Vagina (tissue), 2 donors: ENCODE measurements at regions not wholly inside any gene's neighbourhood (a gene's known extent, or its start where the extent isn't known, plus 50 kb on each side); places are given as distances from the start of the nearest gene placed in this dataset.

Experiments
- DNase-seq, 2 donors: peaks; one replicate each; pipeline ENCODE4 v3.0.0-alpha.2; 2017; ENCODE audit errors: extremely low spot score in 2 of 2
- H3K27ac ChIP-seq: fragments of 200-600 bp; sonication (generic); one replicate; pipeline ENCODE4 v1.5.1; 2019
- H3K27me3 ChIP-seq: fragments of 200-600 bp; sonication (generic); one replicate; pipeline ENCODE4 v1.5.1; 2019
- H3K36me3 ChIP-seq, 2 donors: fragments of 200-600 bp; sonication (generic); one replicate each; pipeline ENCODE4 v1.5.1; 2017 to 2019
- H3K4me1 ChIP-seq: fragments of 200-600 bp; sonication (generic); one replicate; pipeline ENCODE4 v1.5.1; 2019
- H3K4me3 ChIP-seq, 2 donors: fragments of 200-600 bp; sonication (generic); 1 replicate in 1 of 2; 2 replicates in 1 of 2; pipeline ENCODE4 v1.5.1; 2016 to 2019
- H3K9me3 ChIP-seq: fragments of 200-600 bp; sonication (generic); one replicate; pipeline ENCODE4 v1.5.1; 2019
- POLR2A ChIP-seq, 2 donors: fragments of 450-650 bp; IDR thresholded peaks; one replicate each; pipeline ENCODE4 v1.6.1; 2017; ENCODE audit warnings: antibody characterized with exemption in 2 of 2, mild to moderate bottlenecking in 2 of 2, moderate library complexity in 2 of 2
- POLR2AphosphoS5 ChIP-seq, 2 donors: sonication (generic); formaldehyde crosslinking; IDR thresholded peaks; one replicate each; pipeline ENCODE4 v1.9.0; 2017; ENCODE audit warnings: antibody characterized with exemption in 2 of 2, mild to moderate bottlenecking in 2 of 2, low read depth in 1 of 2; ENCODE audit not compliant: insufficient read depth in 1 of 2
- intact Hi-C: fragments of 100-400 bp; cut with DNase I; formaldehyde crosslinking; loops from one replicate; pipeline ENCODE4 v1.15.1; 2023
- TF ChIP-seq, protein P1 (sequence below), 3 experiments: fragments of 450-650 bp in 2 of 3; fragments of 200-600 bp in 1 of 3; sonication (generic) in 1 of 3; IDR thresholded peaks; one replicate each; pipeline ENCODE4 v1.5.1; 2017 to 2019; ENCODE audit warnings: antibody characterized with exemption in 3 of 3, mild to moderate bottlenecking in 2 of 3, moderate library complexity in 2 of 3

DNA sequence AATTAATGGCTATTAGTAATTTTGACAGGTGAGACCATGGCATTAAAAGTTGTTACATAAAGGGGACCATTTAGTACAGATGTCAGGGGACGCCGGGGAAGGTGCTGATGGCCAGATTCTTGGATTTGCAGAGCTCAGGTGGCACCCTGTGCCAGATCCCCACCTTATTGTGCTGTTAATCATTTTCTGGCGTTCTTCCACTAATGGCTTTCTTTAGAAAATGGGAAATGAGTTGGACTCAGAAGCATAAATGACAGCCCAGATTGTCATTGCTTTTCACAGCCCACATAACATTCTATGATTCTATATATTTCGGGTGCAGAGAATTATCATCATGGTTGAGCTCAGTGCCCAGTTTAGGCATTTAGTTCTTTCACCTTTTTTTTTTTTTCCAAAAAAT lies 257.2 kb upstream of the TCF4 start:
- intact Hi-C loops = loop anchor here (5.0 kb wide), 1 partner anchor 897 kb away; no protein-coding TSS in a partner anchor
- Histone ChIP-seq H3K27ac (no peak overlapping the region), H3K27me3 (no peaks in the 10 kb centered on the region), H3K9me3 (no peaks in the 10 kb centered on the region), H3K36me3 (no peaks in the 10 kb centered on the region), H3K4me3 (no peak overlapping the region), H3K4me1 (no peaks in the 10 kb centered on the region)
- TF ChIP-seq, protein P1, sequence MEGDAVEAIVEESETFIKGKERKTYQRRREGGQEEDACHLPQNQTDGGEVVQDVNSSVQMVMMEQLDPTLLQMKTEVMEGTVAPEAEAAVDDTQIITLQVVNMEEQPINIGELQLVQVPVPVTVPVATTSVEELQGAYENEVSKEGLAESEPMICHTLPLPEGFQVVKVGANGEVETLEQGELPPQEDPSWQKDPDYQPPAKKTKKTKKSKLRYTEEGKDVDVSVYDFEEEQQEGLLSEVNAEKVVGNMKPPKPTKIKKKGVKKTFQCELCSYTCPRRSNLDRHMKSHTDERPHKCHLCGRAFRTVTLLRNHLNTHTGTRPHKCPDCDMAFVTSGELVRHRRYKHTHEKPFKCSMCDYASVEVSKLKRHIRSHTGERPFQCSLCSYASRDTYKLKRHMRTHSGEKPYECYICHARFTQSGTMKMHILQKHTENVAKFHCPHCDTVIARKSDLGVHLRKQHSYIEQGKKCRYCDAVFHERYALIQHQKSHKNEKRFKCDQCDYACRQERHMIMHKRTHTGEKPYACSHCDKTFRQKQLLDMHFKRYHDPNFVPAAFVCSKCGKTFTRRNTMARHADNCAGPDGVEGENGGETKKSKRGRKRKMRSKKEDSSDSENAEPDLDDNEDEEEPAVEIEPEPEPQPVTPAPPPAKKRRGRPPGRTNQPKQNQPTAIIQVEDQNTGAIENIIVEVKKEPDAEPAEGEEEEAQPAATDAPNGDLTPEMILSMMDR (IDR thresholded peaks at IDR 0.05) = no peak
- no peak for TF ChIP-seq POLR2A (IDR thresholded peaks at IDR 0.05)
- TF ChIP-seq POLR2AphosphoS5 (IDR thresholded peaks at IDR 0.05; ENCODE audit: insufficient read depth in 1 of 2, low read depth in 1 of 2) = no peak
- no peak for DNase-seq

DNA sequence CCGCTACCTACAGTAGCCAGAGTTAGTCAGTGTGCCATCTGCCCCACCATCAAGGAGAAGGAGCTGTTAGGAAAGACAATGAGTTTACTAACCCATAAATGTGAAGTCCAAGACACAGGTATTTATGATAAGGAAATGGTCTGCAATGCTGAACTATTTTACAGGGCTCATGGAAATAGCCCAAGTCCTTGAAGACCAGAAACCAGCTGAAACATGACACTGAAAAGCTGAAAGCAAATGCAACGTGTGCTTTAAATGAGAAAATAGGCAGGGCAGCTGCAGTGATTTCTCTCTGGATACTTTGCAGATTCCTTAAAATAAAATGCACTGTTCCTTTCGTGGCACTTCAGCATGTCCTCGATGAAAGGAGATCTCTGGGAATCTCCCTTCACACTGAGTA lies 256.4 kb upstream of the TCF4 start:
- no peak overlapping the region for H3K27ac ChIP-seq
- TF ChIP-seq, protein P1 (IDR thresholded peaks at IDR 0.05) = no peak
- TF ChIP-seq POLR2AphosphoS5 (IDR thresholded peaks at IDR 0.05; ENCODE audit: insufficient read depth in 1 of 2, low read depth in 1 of 2) (no peak), POLR2A (IDR thresholded peaks at IDR 0.05) (no peak)
- H3K36me3 ChIP-seq = no peaks in the 10 kb centered on the region
- intact Hi-C loops = no loop called here
- H3K4me1 ChIP-seq = no peaks in the 10 kb centered on the region
- no peak for DNase-seq
- H3K9me3 ChIP-seq = no peaks in the 10 kb centered on the region
- H3K27me3 ChIP-seq = no peaks in the 10 kb centered on the region
- no peak overlapping the region for H3K4me3 ChIP-seq

DNA sequence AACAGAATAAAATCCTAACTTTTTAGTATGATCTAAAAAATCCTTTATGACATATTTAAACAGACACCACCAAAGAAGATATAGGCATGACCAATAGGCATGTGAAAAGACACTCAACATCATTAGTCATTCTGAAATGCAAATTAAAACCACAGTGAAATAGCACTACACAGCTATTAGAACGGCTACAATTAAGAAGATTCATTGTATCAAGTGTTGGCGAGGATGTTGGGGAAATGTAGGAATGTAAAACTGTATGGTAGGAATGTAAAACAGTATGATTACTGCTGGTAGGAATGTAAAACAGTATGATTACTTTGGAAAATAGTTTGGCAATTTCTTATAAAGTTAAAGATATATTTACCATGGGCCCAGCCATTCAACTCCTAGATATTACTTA lies 253.3 kb upstream of the TCF4 start:
- TF ChIP-seq POLR2AphosphoS5 (IDR thresholded peaks at IDR 0.05; ENCODE audit: insufficient read depth in 1 of 2, low read depth in 1 of 2) = no peak
- TF ChIP-seq POLR2A (IDR thresholded peaks at IDR 0.05) = no peak
- TF ChIP-seq, protein P1 (IDR thresholded peaks at IDR 0.05) = no peak
- intact Hi-C loops = no loop called here
- no peak for DNase-seq
- Histone ChIP-seq H3K9me3 (no peaks in the 10 kb centered on the region), H3K4me3 (no peak overlapping the region), H3K27me3 (no peaks in the 10 kb centered on the region), H3K4me1 (no peaks in the 10 kb centered on the region), H3K27ac (no peak overlapping the region), H3K36me3 (no peaks in the 10 kb centered on the region)

DNA sequence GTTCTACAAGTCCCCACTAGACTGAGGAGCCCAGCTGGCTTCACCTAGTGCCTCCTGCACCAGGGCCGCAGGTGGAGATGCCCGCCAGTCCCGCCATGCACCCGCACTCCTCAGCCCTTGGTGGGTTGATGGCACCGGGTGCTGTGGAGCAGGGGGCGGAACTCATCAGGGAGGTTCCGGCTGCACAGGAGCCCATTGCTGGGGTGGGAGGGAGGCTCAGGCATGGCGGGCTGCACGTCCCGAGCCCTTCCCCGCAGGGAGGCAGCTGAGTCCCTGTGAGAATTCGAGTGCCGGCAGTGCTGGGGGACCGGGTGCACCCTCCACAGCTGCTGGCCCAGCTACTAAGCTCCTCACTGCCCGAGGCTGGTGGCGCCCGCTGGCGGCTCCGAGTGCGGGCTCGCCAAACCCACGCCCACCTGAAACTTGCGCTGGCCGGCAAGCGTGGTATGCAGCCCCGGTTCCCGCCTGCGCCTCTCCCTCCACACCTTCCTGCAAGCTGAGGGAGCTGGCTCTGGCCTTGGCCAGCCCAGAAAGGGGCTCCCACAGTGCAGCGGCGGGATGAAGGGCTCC lies 252.7 kb upstream of the TCF4 start:
- intact Hi-C loops = no loop called here
- no peak for DNase-seq
- TF ChIP-seq POLR2A (IDR thresholded peaks at IDR 0.05) = no peak
- TF ChIP-seq, protein P1 (IDR thresholded peaks at IDR 0.05) = no peak
- TF ChIP-seq POLR2AphosphoS5 (IDR thresholded peaks at IDR 0.05; ENCODE audit: insufficient read depth in 1 of 2, low read depth in 1 of 2) = no peak
- H3K27me3 ChIP-seq = no peaks in the 10 kb centered on the region
- H3K27ac ChIP-seq = no peak overlapping the region
- no peaks in the 10 kb centered on the region for H3K4me1 ChIP-seq
- H3K9me3 ChIP-seq = no peaks in the 10 kb centered on the region
- H3K36me3 ChIP-seq = no peaks in the 10 kb centered on the region
- no peak overlapping the region for H3K4me3 ChIP-seq

DNA sequence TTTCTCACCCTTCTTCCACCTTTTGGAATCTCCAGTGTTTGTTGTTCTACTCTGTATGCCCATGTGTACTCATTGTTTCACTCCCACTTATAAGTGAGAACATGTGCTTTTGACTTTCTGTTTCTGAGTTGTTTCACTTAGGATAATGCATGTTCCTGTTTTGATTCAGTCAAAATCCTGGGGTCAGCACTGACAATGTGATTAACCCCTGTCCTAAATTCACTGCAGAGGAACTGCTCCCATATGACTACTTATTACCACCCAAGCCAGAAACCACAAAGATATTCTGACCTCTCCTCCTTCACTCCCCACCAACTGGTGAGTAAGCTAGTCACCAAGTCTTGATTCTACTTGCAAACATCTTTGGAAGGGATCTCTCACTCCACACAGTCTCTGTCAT lies 251.4 kb upstream of the TCF4 start:
- Histone ChIP-seq H3K27ac (no peak overlapping the region), H3K9me3 (no peaks in the 10 kb centered on the region), H3K4me1 (no peaks in the 10 kb centered on the region), H3K36me3 (no peaks in the 10 kb centered on the region), H3K4me3 (no peak overlapping the region), H3K27me3 (no peaks in the 10 kb centered on the region)
- DNase-seq = no peak
- TF ChIP-seq POLR2AphosphoS5 (IDR thresholded peaks at IDR 0.05; ENCODE audit: insufficient read depth in 1 of 2, low read depth in 1 of 2) (no peak), POLR2A (IDR thresholded peaks at IDR 0.05) (no peak)
- TF ChIP-seq, protein P1 (IDR thresholded peaks at IDR 0.05) = no peak
- intact Hi-C loops = no loop called here
